Upper lobe of right lung (tissue), 1 donor: ENCODE measurements at regions not wholly inside any gene's neighbourhood (a gene's known extent, or its start where the extent isn't known, plus 50 kb on each side); places are given as distances from the start of the nearest gene placed in this dataset.

Experiments used
- ATAC-seq: fragments of 200-7000 bp; cut with Tn5 transposase; one replicate; pipeline ENCODE4 v1.9.1; 2020; ENCODE audit warnings: mild to moderate bottlenecking, moderate library complexity
- DNase-seq: peaks from one replicate; pipeline ENCODE4 v3.0.0-alpha.2; 2020
- H3K27ac ChIP-seq: fragments of 200-600 bp; one replicate; pipeline ENCODE4 v1.8.0; 2022
- H3K27me3 ChIP-seq: fragments of 200-600 bp; one replicate; pipeline ENCODE4 v1.8.0; 2022; ENCODE audit warnings: mild to moderate bottlenecking
- H3K36me3 ChIP-seq: fragments of 200-600 bp; one replicate; pipeline ENCODE4 v1.8.0; 2022
- H3K4me1 ChIP-seq: fragments of 200-600 bp; one replicate; pipeline ENCODE4 v1.8.0; 2022
- H3K4me3 ChIP-seq: fragments of 200-600 bp; one replicate; pipeline ENCODE4 v1.8.0; 2022; ENCODE audit warnings: mild to moderate bottlenecking
- H3K9me3 ChIP-seq: fragments of 200-600 bp; one replicate; pipeline ENCODE4 v1.8.0; 2022
- intact Hi-C: fragments of 100-400 bp; cut with DNase I; formaldehyde crosslinking; loops from one replicate; pipeline ENCODE4 v1.11.0; 2022
- TF ChIP-seq, protein P1 (sequence below): fragments of 200-600 bp; IDR thresholded peaks from one replicate; pipeline ENCODE4 v1.8.0; 2022; ENCODE audit warnings: antibody characterized with exemption
- donor health status: DM: no; HTN: yes; CAD: no; lungs with severe emphysema.

DNA sequence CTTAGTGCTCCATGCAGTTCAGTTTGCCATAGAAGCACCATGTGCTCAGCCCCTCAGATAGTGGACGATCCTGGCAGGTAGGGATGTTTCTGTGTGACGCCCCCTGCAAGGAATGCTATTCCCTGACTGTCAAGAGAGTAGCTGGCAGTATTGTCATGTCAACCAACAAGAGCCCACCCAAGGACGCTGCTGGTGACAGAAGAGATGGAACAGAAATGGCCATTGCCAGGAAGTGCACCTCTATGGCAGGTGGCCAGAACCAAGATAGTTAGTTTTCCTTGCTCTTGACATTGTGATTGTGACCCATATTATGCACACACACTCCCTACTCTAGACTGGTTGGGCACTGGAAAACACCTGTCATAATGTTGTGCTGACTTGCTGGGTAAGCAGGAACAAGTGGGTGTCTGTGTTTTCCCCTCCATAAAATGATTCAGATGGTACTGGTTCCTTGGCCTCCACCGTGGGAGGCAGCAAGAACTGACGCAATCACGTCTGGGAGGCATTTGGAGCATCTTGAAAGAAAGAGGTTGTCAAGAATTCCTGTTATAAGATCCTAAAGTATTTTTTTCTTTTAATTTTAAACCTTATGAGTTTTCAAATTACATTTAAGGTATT is 507.9 kb downstream of the MID1IP1 start:
- Histone ChIP-seq H3K4me3 (no peak overlapping the region), H3K27ac (peak overlapping the region; percentile 18), H3K9me3 (no peaks in the 10 kb centered on the region), H3K4me1 (peaks cover 3% of the 10 kb centered on the region), H3K27me3 (no peaks in the 10 kb centered on the region), H3K36me3 (no peaks in the 10 kb centered on the region)
- DNase-seq (no peak), ATAC-seq (peak; percentile 32)
- TF ChIP-seq, protein P1, sequence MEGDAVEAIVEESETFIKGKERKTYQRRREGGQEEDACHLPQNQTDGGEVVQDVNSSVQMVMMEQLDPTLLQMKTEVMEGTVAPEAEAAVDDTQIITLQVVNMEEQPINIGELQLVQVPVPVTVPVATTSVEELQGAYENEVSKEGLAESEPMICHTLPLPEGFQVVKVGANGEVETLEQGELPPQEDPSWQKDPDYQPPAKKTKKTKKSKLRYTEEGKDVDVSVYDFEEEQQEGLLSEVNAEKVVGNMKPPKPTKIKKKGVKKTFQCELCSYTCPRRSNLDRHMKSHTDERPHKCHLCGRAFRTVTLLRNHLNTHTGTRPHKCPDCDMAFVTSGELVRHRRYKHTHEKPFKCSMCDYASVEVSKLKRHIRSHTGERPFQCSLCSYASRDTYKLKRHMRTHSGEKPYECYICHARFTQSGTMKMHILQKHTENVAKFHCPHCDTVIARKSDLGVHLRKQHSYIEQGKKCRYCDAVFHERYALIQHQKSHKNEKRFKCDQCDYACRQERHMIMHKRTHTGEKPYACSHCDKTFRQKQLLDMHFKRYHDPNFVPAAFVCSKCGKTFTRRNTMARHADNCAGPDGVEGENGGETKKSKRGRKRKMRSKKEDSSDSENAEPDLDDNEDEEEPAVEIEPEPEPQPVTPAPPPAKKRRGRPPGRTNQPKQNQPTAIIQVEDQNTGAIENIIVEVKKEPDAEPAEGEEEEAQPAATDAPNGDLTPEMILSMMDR, result no peak
- intact Hi-C loops, result no loop called here

DNA sequence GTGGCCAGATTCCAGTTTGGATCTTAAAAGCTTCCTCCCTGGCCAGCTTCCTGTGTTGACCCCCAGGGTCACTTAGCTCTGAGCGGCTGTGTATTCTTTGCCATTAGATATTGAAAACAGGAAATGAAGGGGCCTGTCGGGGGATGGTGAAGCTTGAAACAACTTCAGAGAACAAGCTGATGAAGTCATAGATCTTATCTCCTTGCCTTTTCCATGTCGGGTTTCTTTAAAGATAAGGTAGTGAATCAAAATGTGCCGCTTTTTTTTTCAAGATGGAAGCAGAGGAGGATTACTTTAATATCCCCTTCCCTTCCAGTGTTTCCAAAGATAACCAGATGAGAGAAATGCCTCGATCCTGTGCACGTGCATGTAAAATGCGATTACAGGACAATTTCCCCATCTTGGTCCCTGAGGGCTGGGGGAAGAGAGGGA is 508.5 kb downstream of the MID1IP1 start:
- ATAC-seq (no peak), DNase-seq (no peak)
- H3K27ac ChIP-seq, result no peak overlapping the region
- H3K9me3 ChIP-seq, result no peaks in the 10 kb centered on the region
- no peaks in the 10 kb centered on the region for H3K36me3 ChIP-seq
- intact Hi-C loops, result no loop called here
- H3K27me3 ChIP-seq, result no peaks in the 10 kb centered on the region
- TF ChIP-seq, protein P1, result no peak
- H3K4me1 ChIP-seq, result peaks cover 3% of the 10 kb centered on the region
- H3K4me3 ChIP-seq, result no peak overlapping the region

DNA sequence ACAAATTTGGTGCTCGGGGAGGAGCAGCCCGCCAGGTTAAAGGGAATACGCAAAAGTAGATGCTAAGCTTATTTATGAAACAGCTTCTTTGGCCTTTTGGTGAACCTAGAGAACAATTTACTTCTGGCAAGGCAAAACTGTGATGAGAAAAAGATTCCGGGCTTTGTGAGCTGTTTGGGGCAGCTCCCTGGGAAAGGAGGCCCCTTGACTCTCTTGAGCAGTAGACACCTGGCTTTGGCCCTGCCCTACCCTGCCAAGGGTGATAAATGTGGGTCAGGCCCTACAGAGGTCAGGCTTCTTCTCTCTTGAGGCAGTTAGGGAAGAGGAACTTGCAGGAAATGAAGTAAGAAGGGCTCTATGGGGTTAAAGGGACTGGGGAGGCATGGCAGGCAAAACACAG is 509.6 kb downstream of the MID1IP1 start:
- Histone ChIP-seq H3K9me3 (no peaks in the 10 kb centered on the region), H3K4me1 (peaks cover 3% of the 10 kb centered on the region), H3K4me3 (no peak overlapping the region), H3K36me3 (no peaks in the 10 kb centered on the region), H3K27me3 (no peaks in the 10 kb centered on the region), H3K27ac (no peak overlapping the region)
- peak; percentile 29 for ATAC-seq
- DNase-seq, result no peak
- intact Hi-C loops, result no loop called here
- TF ChIP-seq, protein P1, result no peak

DNA sequence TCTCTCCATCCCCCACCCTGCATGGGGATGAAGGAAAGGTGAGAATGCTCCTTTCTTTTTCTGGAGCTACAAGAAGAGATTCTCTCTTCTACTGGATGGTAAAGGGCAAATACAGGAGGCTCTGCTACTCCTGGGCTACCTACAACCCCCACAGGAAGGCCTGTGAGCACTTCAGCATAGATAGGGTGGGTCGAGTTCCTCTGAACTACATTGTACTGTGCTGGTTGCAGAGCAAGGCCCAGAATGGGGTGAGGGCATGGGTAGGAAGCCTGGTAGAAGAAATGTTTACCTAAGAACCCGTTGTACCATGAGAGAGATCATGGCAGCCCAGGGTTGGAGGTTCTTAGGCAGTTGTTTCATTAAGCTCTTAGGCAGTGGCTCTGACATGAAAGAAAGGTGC is 510.4 kb downstream of the MID1IP1 start:
- TF ChIP-seq, protein P1, result no peak
- intact Hi-C loops, result no loop called here
- Histone ChIP-seq H3K9me3 (no peaks in the 10 kb centered on the region), H3K4me3 (no peak overlapping the region), H3K27me3 (no peaks in the 10 kb centered on the region), H3K4me1 (peaks cover 3% of the 10 kb centered on the region), H3K27ac (no peak overlapping the region), H3K36me3 (no peaks in the 10 kb centered on the region)
- no peak for ATAC-seq
- no peak for DNase-seq

DNA sequence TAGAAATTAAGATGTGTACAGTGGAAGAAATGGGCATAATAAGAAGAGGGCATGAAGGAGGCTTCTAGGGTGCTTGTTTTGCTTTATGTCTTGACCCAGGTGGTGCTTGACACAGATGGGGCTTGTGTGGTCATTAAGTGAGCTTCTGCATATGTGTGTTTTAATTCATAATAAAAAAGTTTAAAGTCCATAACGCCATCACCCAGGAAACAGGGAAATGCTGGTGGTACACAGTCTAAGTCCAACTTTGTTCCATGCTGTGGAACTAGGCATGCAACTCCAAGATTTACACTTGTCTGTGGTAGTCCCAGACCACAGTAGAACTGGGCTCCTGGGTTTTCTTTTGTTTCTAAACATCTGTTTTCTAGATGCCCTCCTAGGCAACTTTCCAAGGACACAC is 511.9 kb downstream of the MID1IP1 start:
- TF ChIP-seq, protein P1, result no peak
- DNase-seq (no peak), ATAC-seq (no peak)
- Histone ChIP-seq H3K27me3 (no peaks in the 10 kb centered on the region), H3K4me3 (no peak overlapping the region), H3K9me3 (no peaks in the 10 kb centered on the region), H3K27ac (no peak overlapping the region), H3K4me1 (peaks cover 3% of the 10 kb centered on the region), H3K36me3 (no peaks in the 10 kb centered on the region)
- intact Hi-C loops, result no loop called here
